ENCODE measurements at regions not wholly inside any gene's neighbourhood (a gene's known extent, or its start where the extent isn't known, plus 50 kb on each side); places are given as distances from the start of the nearest gene placed in this dataset.
A peak's percentile ranks its signal among the peaks of the same experiment; 100 is the strongest.
"Not testable (repeated sequence)": the region's sequence is repeated elsewhere in the genome, so short reads cannot be mapped to it uniquely, and the experiment has no call there.

- peak; percentile 72 for DNase-seq
Measured at GRCh38 chr6:63441266-63441956, 121.6 kb upstream of the LGSN start.

- DNase-seq: no peak
Measured at GRCh38 chr6:63442870-63443269, 123.1 kb upstream of the LGSN start.

GRCh38 chr6:63444768-63445167, 125.0 kb upstream of the LGSN start:
- no peak for DNase-seq

GRCh38 chr6:63446405-63446804, 125.9 kb upstream of the LOC128125822 start:
- DNase-seq: no peak

- DNase-seq: no peak
Measured at GRCh38 chr6:63447134-63447533, 125.1 kb upstream of the LOC128125822 start.

GRCh38 chr6:63448229-63448628, 124.1 kb upstream of the LOC128125822 start:
- no peak for DNase-seq

- DNase-seq: no peak
Measured at GRCh38 chr6:63449714-63450113, 122.6 kb upstream of the LOC128125822 start.

- DNase-seq: no peak
Measured at GRCh38 chr6:63451238-63451637, 121.0 kb upstream of the LOC128125822 start.

- no peak for DNase-seq
Measured at GRCh38 chr6:63452125-63452524, 120.2 kb upstream of the LOC128125822 start.

- DNase-seq: no peak
Measured at GRCh38 chr6:63456734-63457133, 115.5 kb upstream of the LOC128125822 start.

- no peak for DNase-seq
Measured at GRCh38 chr6:63458480-63459115, 113.7 kb upstream of the LOC128125822 start.

- DNase-seq: no peak
Measured at GRCh38 chr6:63459814-63460213, 112.5 kb upstream of the LOC128125822 start.

GRCh38 chr6:63460971-63461370, 111.3 kb upstream of the LOC128125822 start:
- DNase-seq: no peak

- no peak for DNase-seq
Measured at GRCh38 chr6:63464060-63464459, 108.2 kb upstream of the LOC128125822 start.

GRCh38 chr6:63465750-63466149, 106.5 kb upstream of the LOC128125822 start:
- no peak for DNase-seq

- no peak for DNase-seq
Measured at GRCh38 chr6:63466242-63466733, 106.0 kb upstream of the LOC128125822 start.

GRCh38 chr6:63467247-63467954, 104.9 kb upstream of the LOC128125822 start:
- no peak for DNase-seq

GRCh38 chr6:63471145-63471544, 101.1 kb upstream of the LOC128125822 start:
- DNase-seq: not testable (repeated sequence)

GRCh38 chr6:63471654-63472053, 100.6 kb upstream of the LOC128125822 start:
- DNase-seq: no peak

GRCh38 chr6:63475707-63476106, 96.6 kb upstream of the LOC128125822 start:
- DNase-seq: no peak

- DNase-seq: no peak
Measured at GRCh38 chr6:63476302-63476701, 96.0 kb upstream of the LOC128125822 start.

- no peak for DNase-seq
Measured at GRCh38 chr6:63477422-63478040, 94.7 kb upstream of the LOC128125822 start.

GRCh38 chr6:63478734-63479133, 93.5 kb upstream of the LOC128125822 start:
- DNase-seq: no peak
